Lung (tissue), 11 donors: ENCODE measurements at regions not wholly inside any gene's neighbourhood (a gene's known extent, or its start where the extent isn't known, plus 50 kb on each side); places are given as distances from the start of the nearest gene placed in this dataset.

Experiments used
- ATAC-seq: fragments of 200-7000 bp; cut with Tn5 transposase; one replicate; pipeline ENCODE4 v1.9.1; 2020; ENCODE audit warnings: moderate number of reproducible peaks; ENCODE audit not compliant: insufficient read depth, low FRiP score
- DNase-seq, 3 donors: peaks; one replicate each; pipeline ENCODE4 v3.0.0-alpha.2; 2013 to 2017
- H3K27ac ChIP-seq, 2 donors: one replicate each; pipeline ENCODE4 v1.5.1; 2013; ENCODE audit warnings: mild to moderate bottlenecking in 2 of 2, moderate library complexity in 2 of 2, control low read depth in 1 of 2, inconsistent platforms in 1 of 2, low read depth in 1 of 2, low read length in 1 of 2
- H3K27me3 ChIP-seq, 3 donors: one replicate each; pipeline ENCODE4 v1.5.1; 2013; ENCODE audit warnings: low read length in 2 of 3; ENCODE audit not compliant: control insufficient read depth in 3 of 3, insufficient read depth in 3 of 3
- H3K36me3 ChIP-seq, 4 donors: one replicate each; pipeline ENCODE4 v1.5.1; 2013; ENCODE audit warnings: low read length in 4 of 4, mild to moderate bottlenecking in 1 of 4, moderate library complexity in 1 of 4; ENCODE audit not compliant: control insufficient read depth in 4 of 4, insufficient read depth in 4 of 4
- H3K4me1 ChIP-seq, 5 donors: one replicate each; pipeline ENCODE4 v1.5.1; 2013; ENCODE audit warnings: low read length in 5 of 5, mild to moderate bottlenecking in 2 of 5, moderate library complexity in 1 of 5; ENCODE audit not compliant: control insufficient read depth in 5 of 5, insufficient read depth in 5 of 5
- H3K4me3 ChIP-seq: one replicate; pipeline ENCODE4 v1.5.1; 2013; ENCODE audit warnings: mild to moderate bottlenecking, control low read depth, moderate library complexity
- H3K9ac ChIP-seq, 2 donors: one replicate each; pipeline ENCODE4 v1.5.1; 2013; ENCODE audit warnings: low read length in 2 of 2, control low read depth in 1 of 2; ENCODE audit not compliant: insufficient read depth in 1 of 2
- H3K9me3 ChIP-seq, 4 donors: one replicate each; pipeline ENCODE4 v1.5.1; 2013; ENCODE audit warnings: low read length in 3 of 4, mild to moderate bottlenecking in 1 of 4, moderate library complexity in 1 of 4; ENCODE audit not compliant: control insufficient read depth in 4 of 4, insufficient read depth in 3 of 4
- WGBS, 2 donors: extraction: QIAGEN DNeasy Blood & Tissue Kit; methylation state at CpG; one replicate each; pipeline ENCODE4 v1.1.7; 2013; 5-methylcytosine and 5-hydroxymethylcytosine counted together
- TF ChIP-seq, protein P1 (sequence below): IDR thresholded peaks from 2 replicates; pipeline ENCODE4 v1.5.1; 2012; ENCODE audit warnings: mild to moderate bottlenecking; ENCODE audit errors: control extremely low read depth, extremely low read depth
- donor health status: control.
- donor health status: control.
- donor health status: Bipolar disorder and iron deficiency.
- donor health status: healthy.
- donor health status: DM: yes; HTN: yes; CAD: no.

DNA sequence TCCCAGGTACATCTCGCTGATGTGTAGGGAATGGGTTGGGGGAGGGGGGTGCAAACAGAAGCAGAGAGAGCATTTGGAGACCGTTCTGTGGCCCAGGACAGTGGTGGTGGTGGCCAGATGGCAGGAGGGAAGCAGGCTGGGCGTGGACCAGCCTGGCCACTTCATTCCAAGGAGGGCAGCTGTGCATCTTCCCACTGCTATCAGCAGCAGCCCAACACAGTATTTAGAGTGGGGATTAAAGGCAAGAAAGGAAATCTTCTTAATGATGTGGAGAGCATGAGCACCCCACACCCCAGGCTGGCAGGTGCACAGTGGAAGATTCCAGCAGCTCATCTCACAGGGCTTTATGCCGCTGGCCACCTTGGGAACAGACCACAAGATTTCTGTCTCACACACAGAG is 198.7 kb downstream of the NPHP4 start:
- Histone ChIP-seq H3K4me3 (no peak overlapping the region), H3K9ac (no peak overlapping the region), H3K27me3 (peaks cover 0 to 4% (median 0%) of the 10 kb centered on the region in 3 donors), H3K27ac (no peak overlapping the region), H3K9me3 (peaks cover 0 to 22% (median 0%) of the 10 kb centered on the region in 4 donors), H3K4me1 (no peaks in the 10 kb centered on the region), H3K36me3 (no peaks in the 10 kb centered on the region)
- DNase-seq (no peak), ATAC-seq (no peak)
- 63 to 73% methylated on average over 4 of the region's 4 CpGs for WGBS, 2 donors
- TF ChIP-seq, protein P1, sequence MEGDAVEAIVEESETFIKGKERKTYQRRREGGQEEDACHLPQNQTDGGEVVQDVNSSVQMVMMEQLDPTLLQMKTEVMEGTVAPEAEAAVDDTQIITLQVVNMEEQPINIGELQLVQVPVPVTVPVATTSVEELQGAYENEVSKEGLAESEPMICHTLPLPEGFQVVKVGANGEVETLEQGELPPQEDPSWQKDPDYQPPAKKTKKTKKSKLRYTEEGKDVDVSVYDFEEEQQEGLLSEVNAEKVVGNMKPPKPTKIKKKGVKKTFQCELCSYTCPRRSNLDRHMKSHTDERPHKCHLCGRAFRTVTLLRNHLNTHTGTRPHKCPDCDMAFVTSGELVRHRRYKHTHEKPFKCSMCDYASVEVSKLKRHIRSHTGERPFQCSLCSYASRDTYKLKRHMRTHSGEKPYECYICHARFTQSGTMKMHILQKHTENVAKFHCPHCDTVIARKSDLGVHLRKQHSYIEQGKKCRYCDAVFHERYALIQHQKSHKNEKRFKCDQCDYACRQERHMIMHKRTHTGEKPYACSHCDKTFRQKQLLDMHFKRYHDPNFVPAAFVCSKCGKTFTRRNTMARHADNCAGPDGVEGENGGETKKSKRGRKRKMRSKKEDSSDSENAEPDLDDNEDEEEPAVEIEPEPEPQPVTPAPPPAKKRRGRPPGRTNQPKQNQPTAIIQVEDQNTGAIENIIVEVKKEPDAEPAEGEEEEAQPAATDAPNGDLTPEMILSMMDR = no peak

DNA sequence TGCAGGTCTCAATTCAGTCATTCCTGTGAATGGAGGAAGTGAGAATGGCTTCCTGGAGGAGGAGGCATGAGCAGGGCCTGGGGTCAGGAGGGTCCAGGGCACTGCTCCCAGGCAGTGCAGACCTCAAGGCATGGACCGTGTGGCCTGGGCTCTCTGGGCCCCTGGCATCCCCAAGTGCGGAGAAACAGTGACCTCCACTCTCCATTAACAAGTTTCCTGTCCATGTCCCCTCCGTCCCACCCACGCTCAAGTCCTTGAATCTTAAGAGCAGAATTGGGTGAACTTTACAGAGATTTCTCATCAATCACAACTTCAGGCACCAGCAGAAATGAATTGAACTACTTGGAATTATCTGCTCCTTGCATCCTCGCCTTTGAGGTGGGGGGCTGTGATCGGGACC is 211.1 kb downstream of the NPHP4 start:
- TF ChIP-seq, protein P1 = no peak
- Histone ChIP-seq H3K4me3 (no peak overlapping the region), H3K4me1 (no peaks in the 10 kb centered on the region), H3K27me3 (no peaks in the 10 kb centered on the region), H3K36me3 (no peaks in the 10 kb centered on the region), H3K9ac (no peak overlapping the region), H3K9me3 (peaks cover 0 to 4% (median 2%) of the 10 kb centered on the region in 4 donors), H3K27ac (no peak overlapping the region)
- DNase-seq = no peak
- WGBS, 2 donors = 56 to 67% methylated on average over 6 of the region's 6 CpGs
- no peak for ATAC-seq

DNA sequence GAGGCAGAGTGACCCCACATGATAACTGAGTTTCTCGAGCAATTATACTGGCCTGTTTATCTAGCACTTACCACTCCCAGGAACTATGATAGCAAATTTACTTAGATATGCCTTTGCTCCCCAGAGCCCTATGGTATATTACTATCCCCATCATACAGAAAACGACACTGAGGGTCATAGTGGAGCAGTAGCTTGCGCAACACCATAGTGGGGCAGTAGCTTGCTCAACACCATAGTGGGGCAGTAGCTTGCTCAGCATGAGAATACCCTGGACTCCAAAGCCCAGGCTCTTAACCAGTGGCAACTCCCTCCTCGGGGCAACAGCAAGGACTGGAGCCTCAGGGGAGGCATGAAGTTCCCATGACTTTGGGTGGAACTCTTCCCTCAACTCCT is 211.9 kb downstream of the NPHP4 start:
- no peaks in the 10 kb centered on the region for H3K27me3 ChIP-seq
- WGBS, 2 donors = 74 to 90% methylated on average over 4 of the region's 4 CpGs
- no peaks in the 10 kb centered on the region for H3K4me1 ChIP-seq
- TF ChIP-seq, protein P1 = no peak
- H3K36me3 ChIP-seq = no peaks in the 10 kb centered on the region
- H3K4me3 ChIP-seq = no peak overlapping the region
- peaks cover 0 to 4% (median 2%) of the 10 kb centered on the region in 4 donors for H3K9me3 ChIP-seq
- H3K9ac ChIP-seq = no peak overlapping the region
- DNase-seq = no peak
- H3K27ac ChIP-seq = no peak overlapping the region
- ATAC-seq = no peak

DNA sequence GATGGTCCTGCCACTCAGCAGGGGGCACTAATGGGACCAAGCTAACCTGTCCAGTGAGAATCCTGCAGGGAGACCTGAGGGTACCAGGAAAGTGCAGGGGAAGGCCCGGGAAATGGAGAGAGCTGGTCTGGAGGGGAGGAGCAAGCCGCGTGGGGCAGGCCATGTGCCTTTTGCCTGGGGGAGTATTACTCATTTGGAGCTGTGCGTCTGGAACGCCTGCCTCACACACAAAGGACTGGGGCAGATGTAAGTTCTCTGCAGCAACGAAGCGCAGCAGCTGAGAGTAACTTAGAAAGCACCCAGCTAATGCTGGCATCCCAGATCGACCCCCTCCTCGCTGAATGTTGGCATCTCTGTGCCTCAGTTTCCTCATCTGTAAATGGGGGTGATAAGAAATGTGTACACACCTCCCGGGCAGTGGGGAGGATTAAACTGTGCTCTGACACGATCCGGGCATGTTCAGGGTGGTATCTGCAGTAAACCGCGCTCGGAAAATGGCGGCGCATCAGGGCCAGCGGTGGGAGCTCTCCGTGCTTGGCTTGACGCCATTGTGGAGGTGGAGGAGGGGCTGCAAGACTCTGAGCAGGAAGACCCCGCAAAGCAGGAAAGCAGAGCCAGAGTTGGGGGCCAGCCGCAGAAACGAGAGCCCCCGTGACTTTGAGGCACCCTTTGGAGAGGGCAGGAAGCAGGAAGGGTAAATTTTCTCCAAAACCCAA is 212.5 kb downstream of the NPHP4 start:
- Histone ChIP-seq H3K9me3 (peaks cover 0 to 4% (median 2%) of the 10 kb centered on the region in 4 donors), H3K4me1 (no peaks in the 10 kb centered on the region), H3K36me3 (no peaks in the 10 kb centered on the region), H3K27me3 (no peaks in the 10 kb centered on the region), H3K9ac (no peak overlapping the region), H3K4me3 (no peak overlapping the region), H3K27ac (no peak overlapping the region)
- WGBS, 2 donors = 87 to 91% methylated on average over 24 of the region's 24 CpGs
- TF ChIP-seq, protein P1 = no peak
- DNase-seq (no peak), ATAC-seq (no peak)
